H1 (cell line): ENCODE measurements at regions not wholly inside any gene's neighbourhood (a gene's known extent, or its start where the extent isn't known, plus 50 kb on each side); places are given as distances from the start of the nearest gene placed in this dataset.

Experiments
- CTCF ChIA-PET: fragments of 300-600 bp; sonication (Branson Sonifier 250); formaldehyde crosslinking; loops from one replicate; lab custom pipeline; 2021; ENCODE audit not compliant: partially characterized antibody; lab: Charles Lee
- POLR2A ChIA-PET: fragments of 300-600 bp; sonication (Branson Sonifier 250); formaldehyde crosslinking; loops from one replicate; lab custom pipeline; 2021; ENCODE audit warnings: inconsistent platforms; ENCODE audit not compliant: partially characterized antibody; lab: Charles Lee
- DNase-seq, 2 experiments: peaks; one replicate each; pipeline versions ENCODE4 v3.0.0 to v3.0.0-alpha.2; 2010 to 2022; ENCODE audit warnings: low spot score in 2 of 2, low read depth in 1 of 2, mixed read lengths in 1 of 2
- FAIRE-seq: peaks from 2 replicates; lab custom pipeline; 2011; peaks lifted over from hg19 to GRCh38; lab: Jason Lieb, UNC
- H2AFZ ChIP-seq: 2 replicates; pipeline ENCODE4 v1.8.1; 2012; ENCODE audit warnings: low read length, inconsistent platforms
- H2AK5ac ChIP-seq: 2 replicates; pipeline ENCODE4 v1.6.1; 2013; ENCODE audit warnings: low read depth, low read length
- H2BK120ac ChIP-seq: replicated peaks from 2 replicates; pipeline ENCODE3; 2013; ENCODE audit warnings: low read depth, low read length, inconsistent platforms
- H2BK12ac ChIP-seq: 2 replicates; pipeline ENCODE4 v1.6.1; 2013; ENCODE audit warnings: low read depth, low read length
- H2BK15ac ChIP-seq: 2 replicates; pipeline ENCODE4 v1.6.1; 2013; ENCODE audit warnings: low read length
- H2BK20ac ChIP-seq: 2 replicates; pipeline ENCODE4 v1.6.1; 2013; ENCODE audit warnings: low read length
- H2BK5ac ChIP-seq: 2 replicates; pipeline ENCODE4 v1.6.1; 2013; ENCODE audit warnings: low read depth, low read length
- H3K14ac ChIP-seq: 2 replicates; pipeline ENCODE4 v1.6.1; 2013; ENCODE audit warnings: inconsistent platforms; ENCODE audit not compliant: insufficient read length
- H3K18ac ChIP-seq: 2 replicates; pipeline ENCODE4 v1.6.1; 2013; ENCODE audit warnings: low read length; ENCODE audit errors: extremely low read depth
- H3K23ac ChIP-seq: 2 replicates; pipeline ENCODE4 v1.6.1; 2013; ENCODE audit warnings: inconsistent platforms; ENCODE audit not compliant: insufficient read length
- H3K23me2 ChIP-seq: 2 replicates; pipeline ENCODE4 v1.6.1; 2013; ENCODE audit warnings: low read depth, low read length
- H3K27ac ChIP-seq: 2 replicates; pipeline ENCODE4 v1.6.1; 2011; ENCODE audit warnings: low read depth, low read length, inconsistent platforms
- H3K27me3 ChIP-seq, 4 experiments: replicated peaks in 1 of 4; 1 replicate in 1 of 4; 2 replicates in 3 of 4; pipeline versions ENCODE4 v1.6.1 to v1.8.1; 2011 to 2013; ENCODE audit warnings: low read length in 3 of 4, mild to moderate bottlenecking in 3 of 4, inconsistent platforms in 2 of 4, mixed read lengths in 2 of 4, moderate library complexity in 1 of 4; ENCODE audit not compliant: control insufficient read depth in 3 of 4, insufficient read depth in 3 of 4; ENCODE audit errors: extremely low read depth in 1 of 4
- H3K36me3 ChIP-seq, 4 experiments: 2 replicates each; pipeline versions ENCODE4 v1.6.1 to v1.8.1; 2011 to 2013; ENCODE audit warnings: mild to moderate bottlenecking in 4 of 4, low read length in 3 of 4, moderate library complexity in 2 of 4, control low read depth in 1 of 4, inconsistent platforms in 1 of 4; ENCODE audit not compliant: insufficient read depth in 4 of 4, control insufficient read depth in 2 of 4
- H3K4ac ChIP-seq: replicated peaks from 2 replicates; pipeline ENCODE3; 2013; ENCODE audit warnings: low read length, low read depth, mixed read lengths, inconsistent platforms; ENCODE audit not compliant: insufficient read length
- H3K4me1 ChIP-seq, 4 experiments: replicated peaks in 1 of 4; 1 replicate in 1 of 4; 2 replicates in 3 of 4; pipeline versions ENCODE4 v1.6.1 to v1.8.1; 2011 to 2013; ENCODE audit warnings: low read length in 3 of 4, inconsistent platforms in 2 of 4, mixed read lengths in 1 of 4; ENCODE audit not compliant: insufficient read depth in 4 of 4, control insufficient read depth in 3 of 4
- H3K4me2 ChIP-seq, 2 experiments: 2 replicates each; pipeline versions ENCODE4 v1.6.1 to v1.8.1; 2011 to 2013; ENCODE audit warnings: low read depth in 2 of 2, low read length in 2 of 2, control low read depth in 1 of 2, inconsistent platforms in 1 of 2, mild to moderate bottlenecking in 1 of 2; ENCODE audit not compliant: insufficient read depth in 1 of 2
- H3K4me3 ChIP-seq, 4 experiments: fragments of 200-600, 300-600 bp in 1 of 4; sonication (generic), shearing (Covaris generic), sonication (Bioruptor Twin) in 1 of 4; 2 replicates each; pipeline versions ENCODE4 v1.5.1 to v1.8.1; 2011 to 2016; ENCODE audit warnings: low read length in 4 of 4, low read depth in 3 of 4, control low read depth in 2 of 4, inconsistent platforms in 2 of 4, mild to moderate bottlenecking in 2 of 4, mixed read lengths in 1 of 4, moderate library complexity in 1 of 4; ENCODE audit not compliant: insufficient read depth in 2 of 4; ENCODE audit errors: extremely low read depth in 1 of 4
- H3K56ac ChIP-seq: replicated peaks from 2 replicates; pipeline ENCODE3; 2013; ENCODE audit warnings: low read depth, mild to moderate bottlenecking, mixed read lengths, low read length, inconsistent platforms; ENCODE audit not compliant: insufficient read length
- H3K79me1 ChIP-seq: 2 replicates; pipeline ENCODE4 v1.6.1; 2013; ENCODE audit warnings: low read depth, low read length, control low read depth
- H3K79me2 ChIP-seq, 2 experiments: 2 replicates each; pipeline versions ENCODE4 v1.6.1 to v1.8.1; 2012 to 2013; ENCODE audit warnings: low read length in 2 of 2, mild to moderate bottlenecking in 2 of 2, inconsistent platforms in 1 of 2; ENCODE audit not compliant: insufficient read depth in 2 of 2, control insufficient read depth in 1 of 2
- H3K9ac ChIP-seq, 4 experiments: replicated peaks in 1 of 4; 1 replicate in 1 of 4; 2 replicates in 3 of 4; pipeline versions ENCODE4 v1.6.1 to v1.8.1; 2011 to 2013; ENCODE audit warnings: low read depth in 3 of 4, low read length in 3 of 4, control low read depth in 2 of 4, mild to moderate bottlenecking in 2 of 4, moderate library complexity in 2 of 4, inconsistent platforms in 1 of 4; ENCODE audit errors: extremely low read depth in 1 of 4
- H3K9me3 ChIP-seq, 2 experiments: 2 replicates each; pipeline versions ENCODE4 v1.6.1 to v1.8.1; 2012 to 2013; ENCODE audit warnings: mild to moderate bottlenecking in 2 of 2, moderate library complexity in 2 of 2, control low read depth in 1 of 2, inconsistent platforms in 1 of 2, low read depth in 1 of 2, low read length in 1 of 2, mixed read lengths in 1 of 2; ENCODE audit not compliant: insufficient read depth in 2 of 2
- H4K20me1 ChIP-seq, 2 experiments: replicated peaks in 1 of 2; 2 replicates each; pipeline versions ENCODE3 to v1.8.1; 2011 to 2013; ENCODE audit warnings: inconsistent platforms in 2 of 2, low read length in 2 of 2, mild to moderate bottlenecking in 1 of 2; ENCODE audit not compliant: insufficient read depth in 2 of 2, control insufficient read depth in 1 of 2
- H4K5ac ChIP-seq: 2 replicates; pipeline ENCODE4 v1.6.1; 2013; ENCODE audit warnings: low read length, low read depth, mixed read lengths, inconsistent platforms; ENCODE audit not compliant: insufficient read length
- H4K8ac ChIP-seq: 2 replicates; pipeline ENCODE4 v1.8.0; 2013; ENCODE audit warnings: mild to moderate bottlenecking, moderate library complexity, low read length, inconsistent platforms; ENCODE audit not compliant: insufficient read depth; ENCODE audit errors: extremely low read depth
- H4K91ac ChIP-seq: replicated peaks from 2 replicates; pipeline ENCODE3; 2013; ENCODE audit warnings: low read length, mixed read lengths, inconsistent platforms; ENCODE audit not compliant: insufficient read length
- POLR2AphosphoS5 ChIP-seq: IDR thresholded peaks from 2 replicates; pipeline ENCODE4 v1.6.1; 2011; ENCODE audit warnings: low read depth, low read length
- WGBS, 2 experiments: shearing (Covaris generic) in 1 of 2; methylation state at CpG; one replicate each; pipeline versions ENCODE4 v1.1.6 to v1.1.7; 2013 to 2015; ENCODE audit warnings: low lambda C conversion rate in 2 of 2, mixed read lengths in 2 of 2, inconsistent platforms in 1 of 2, low coverage in 1 of 2, missing lambda C conversion rate in 1 of 2; ENCODE audit not compliant: insufficient replicate concordance in 2 of 2, insufficient coverage in 1 of 2, insufficient read length in 1 of 2; ENCODE audit errors: extremely low coverage in 1 of 2, missing lambda C conversion rate in 1 of 2; 5-methylcytosine and 5-hydroxymethylcytosine counted together
- TF ChIP-seq, protein P1 (sequence below): IDR thresholded peaks from 2 replicates; pipeline ENCODE4 v1.6.1; 2012; ENCODE audit warnings: inconsistent platforms

DNA sequence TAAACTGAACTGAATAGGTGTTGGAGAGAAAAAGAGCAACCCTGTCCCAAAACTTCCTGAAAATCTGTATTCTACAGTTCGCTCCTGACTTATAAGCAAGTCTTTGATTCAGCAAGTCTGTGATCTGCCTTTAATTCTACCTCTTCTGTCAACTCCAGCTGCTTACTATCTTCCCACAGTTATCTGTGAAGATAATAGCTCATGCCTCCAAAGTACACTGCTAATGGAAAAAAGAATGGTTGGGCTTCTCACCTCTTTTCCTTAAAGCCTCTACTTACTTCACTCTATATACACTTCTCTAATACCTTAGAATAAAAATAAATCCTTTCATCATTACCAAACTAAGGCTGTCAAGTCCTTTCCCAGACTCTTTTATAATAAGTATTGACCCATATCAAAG lies 391.5 kb upstream of the MIR17HG start:
- no peak for FAIRE-seq
- TF ChIP-seq, protein P1, sequence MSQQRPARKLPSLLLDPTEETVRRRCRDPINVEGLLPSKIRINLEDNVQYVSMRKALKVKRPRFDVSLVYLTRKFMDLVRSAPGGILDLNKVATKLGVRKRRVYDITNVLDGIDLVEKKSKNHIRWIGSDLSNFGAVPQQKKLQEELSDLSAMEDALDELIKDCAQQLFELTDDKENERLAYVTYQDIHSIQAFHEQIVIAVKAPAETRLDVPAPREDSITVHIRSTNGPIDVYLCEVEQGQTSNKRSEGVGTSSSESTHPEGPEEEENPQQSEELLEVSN: no peak
- no peak for TF ChIP-seq POLR2AphosphoS5
- TF ChIP-seq, all 59 proteins: peak for 0
- Histone ChIP-seq H3K79me1 (no peaks in the 10 kb centered on the region), H3K14ac (no peak overlapping the region), H3K18ac (no peak overlapping the region; the same call in 1 of the 2 replicates), H3K4me2 (no peak overlapping the region), H3K4me3 (no peak overlapping the region), H3K79me2 (no peaks in the 10 kb centered on the region), H2BK5ac (no peak overlapping the region), H3K4me1 (no peaks in the 10 kb centered on the region), H3K9ac (no peak overlapping the region), H4K8ac (no peak overlapping the region), H3K23ac (no peak overlapping the region), H3K36me3 (no peaks in the 10 kb centered on the region), H4K20me1 (no peaks in the 10 kb centered on the region), H3K27me3 (peaks cover 0 to 2% (median 0%) of the 10 kb centered on the region in 4 experiments; a peak in 1 of 7 replicates), H2BK20ac (no peak overlapping the region), H3K9me3 (no peaks in the 10 kb centered on the region), H2AK5ac (no peak overlapping the region), H3K27ac (no peak overlapping the region), H2AFZ (no peak overlapping the region), H3K56ac (no peak overlapping the region), H2BK12ac (no peak overlapping the region), H3K23me2 (no peaks in the 10 kb centered on the region), H2BK15ac (no peak overlapping the region), H2BK120ac (no peak overlapping the region), H3K4ac (no peak overlapping the region), H4K91ac (no peak overlapping the region), H4K5ac (no peak overlapping the region)
- 91% methylated on average over 1 of the region's 1 CpG; no CpG with 5 or more reads in 1 of the 2 experiments for WGBS, 2 experiments
- ChIA-PET CTCF (no interaction called here), POLR2A (no interaction called here)
- DNase-seq: no peak
